Body of pancreas (tissue), 4 donors: ENCODE measurements at regions not wholly inside any gene's neighbourhood (a gene's known extent, or its start where the extent isn't known, plus 50 kb on each side); places are given as distances from the start of the nearest gene placed in this dataset.

Experiments
- ATAC-seq: fragments of 150-250 bp; one replicate; pipeline ENCODE4 v1.9.1; 2016
- DNase-seq, 4 donors: peaks; one replicate each; pipeline ENCODE4 v3.0.0-alpha.2; 2019
- H3K27ac ChIP-seq, 4 donors: fragments of 200-600 bp; sonication (generic); 1 replicate in 3 of 4; 2 replicates in 1 of 4; pipeline versions ENCODE4 v1.5.1 to v1.6.1; 2016 to 2019; ENCODE audit warnings: mild to moderate bottlenecking in 1 of 4, mixed read lengths in 1 of 4, moderate library complexity in 1 of 4
- H3K27me3 ChIP-seq, 2 donors: fragments of 200-600 bp; sonication (generic); one replicate each; pipeline ENCODE4 v1.6.0; 2016; ENCODE audit warnings: mild to moderate bottlenecking in 1 of 2
- H3K36me3 ChIP-seq, 2 donors: fragments of 200-600 bp; sonication (generic); replicated peaks in 1 of 2; 2 replicates each; pipeline ENCODE4 v1.5.1; 2016; ENCODE audit warnings: low read depth in 2 of 2; ENCODE audit not compliant: insufficient read depth in 1 of 2
- H3K4me1 ChIP-seq: fragments of 200-600 bp; sonication (generic); one replicate; pipeline ENCODE4 v1.6.0; 2016
- H3K4me3 ChIP-seq, 2 donors: fragments of 200-600 bp; sonication (generic); 1 replicate in 1 of 2; 2 replicates in 1 of 2; pipeline ENCODE4 v1.5.1; 2016 to 2019
- H3K9me3 ChIP-seq, 3 donors: fragments of 200-600 bp; sonication (generic); 1 replicate in 2 of 3; 2 replicates in 1 of 3; pipeline ENCODE4 v1.5.1; 2016
- POLR2A ChIP-seq, 3 donors: fragments of 450-650 bp; IDR thresholded peaks; one replicate each; pipeline ENCODE4 v1.6.1; 2016; ENCODE audit warnings: antibody characterized with exemption in 3 of 3, mild to moderate bottlenecking in 2 of 3
- WGBS, 2 donors: methylation state at CpG; one replicate each; pipeline ENCODE4 v1.1.5; 2017; 5-methylcytosine and 5-hydroxymethylcytosine counted together
- intact Hi-C: fragments of 100-400 bp; cut with DNase I; formaldehyde crosslinking; loops from one replicate; pipeline ENCODE4 v1.15.1; 2023
- TF ChIP-seq, protein P1 (sequence below), 7 experiments: fragments of 450-650 bp in 4 of 7; fragments of 200-600 bp in 3 of 7; sonication (generic) in 3 of 7; IDR thresholded peaks; one replicate each; pipeline ENCODE4 v1.5.1; 2016 to 2019; ENCODE audit warnings: antibody characterized with exemption in 7 of 7

DNA sequence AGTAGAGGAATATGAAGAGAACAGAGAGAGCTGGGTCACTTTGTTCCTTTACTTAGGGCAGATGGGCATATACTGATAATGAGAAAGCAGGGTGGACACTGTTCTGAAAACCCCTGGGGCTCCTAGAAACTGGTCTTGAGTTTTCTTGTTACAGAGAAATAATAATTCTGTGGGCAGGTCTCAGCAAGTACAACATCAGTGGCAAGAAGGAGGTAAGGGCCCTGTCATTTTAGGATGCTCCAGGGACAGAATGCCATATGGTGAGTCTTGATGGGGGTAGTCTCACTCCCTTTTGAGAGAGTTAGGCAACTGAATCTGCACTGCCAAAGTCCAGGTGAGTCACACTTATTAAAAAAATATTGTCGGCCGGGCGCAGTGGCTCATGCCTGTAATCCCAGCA is 102.3 kb downstream of the KCNJ2 start:
- DNase-seq: no peak
- TF ChIP-seq, protein P1, sequence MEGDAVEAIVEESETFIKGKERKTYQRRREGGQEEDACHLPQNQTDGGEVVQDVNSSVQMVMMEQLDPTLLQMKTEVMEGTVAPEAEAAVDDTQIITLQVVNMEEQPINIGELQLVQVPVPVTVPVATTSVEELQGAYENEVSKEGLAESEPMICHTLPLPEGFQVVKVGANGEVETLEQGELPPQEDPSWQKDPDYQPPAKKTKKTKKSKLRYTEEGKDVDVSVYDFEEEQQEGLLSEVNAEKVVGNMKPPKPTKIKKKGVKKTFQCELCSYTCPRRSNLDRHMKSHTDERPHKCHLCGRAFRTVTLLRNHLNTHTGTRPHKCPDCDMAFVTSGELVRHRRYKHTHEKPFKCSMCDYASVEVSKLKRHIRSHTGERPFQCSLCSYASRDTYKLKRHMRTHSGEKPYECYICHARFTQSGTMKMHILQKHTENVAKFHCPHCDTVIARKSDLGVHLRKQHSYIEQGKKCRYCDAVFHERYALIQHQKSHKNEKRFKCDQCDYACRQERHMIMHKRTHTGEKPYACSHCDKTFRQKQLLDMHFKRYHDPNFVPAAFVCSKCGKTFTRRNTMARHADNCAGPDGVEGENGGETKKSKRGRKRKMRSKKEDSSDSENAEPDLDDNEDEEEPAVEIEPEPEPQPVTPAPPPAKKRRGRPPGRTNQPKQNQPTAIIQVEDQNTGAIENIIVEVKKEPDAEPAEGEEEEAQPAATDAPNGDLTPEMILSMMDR (IDR thresholded peaks at IDR 0.05): no peak
- TF ChIP-seq POLR2A (IDR thresholded peaks at IDR 0.05): no peak
- 95 to 100% methylated on average over 3 of the region's 3 CpGs for WGBS, 2 donors
- H3K27me3 ChIP-seq: no peaks in the 10 kb centered on the region
- ATAC-seq: no peak
- no peaks in the 10 kb centered on the region for H3K36me3 ChIP-seq
- intact Hi-C loops: no loop called here
- H3K9me3 ChIP-seq: no peaks in the 10 kb centered on the region
- H3K4me3 ChIP-seq: no peak overlapping the region
- H3K27ac ChIP-seq: no peak overlapping the region
- no peaks in the 10 kb centered on the region for H3K4me1 ChIP-seq

DNA sequence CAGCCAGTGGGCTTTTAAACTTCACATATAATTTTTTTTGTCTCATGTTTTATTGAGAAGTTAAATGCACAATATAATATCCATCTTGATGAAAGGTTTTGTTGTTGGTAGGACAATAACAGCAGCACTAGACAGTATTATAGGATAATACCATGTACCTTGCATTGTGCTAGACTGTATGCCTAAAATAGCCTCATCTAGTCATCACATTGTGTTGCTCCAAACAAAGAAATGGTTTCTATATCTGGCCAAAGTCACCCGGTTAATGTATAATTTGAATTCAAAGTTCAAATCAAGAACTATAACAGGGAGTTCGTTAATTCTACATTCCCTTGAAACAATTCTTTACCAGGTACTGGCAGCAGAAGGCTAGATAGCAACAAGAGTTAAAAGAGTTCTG is 104.9 kb downstream of the KCNJ2 start:
- Histone ChIP-seq H3K9me3 (no peaks in the 10 kb centered on the region), H3K4me1 (no peaks in the 10 kb centered on the region), H3K27ac (no peak overlapping the region), H3K36me3 (no peaks in the 10 kb centered on the region), H3K4me3 (no peak overlapping the region), H3K27me3 (no peaks in the 10 kb centered on the region)
- ATAC-seq (no peak), DNase-seq (no peak)
- TF ChIP-seq, protein P1 (IDR thresholded peaks at IDR 0.05): no peak
- no peak for TF ChIP-seq POLR2A (IDR thresholded peaks at IDR 0.05)
- intact Hi-C loops: no loop called here
- 31 to 38% methylated on average over 2 of the region's 2 CpGs for WGBS, 2 donors

DNA sequence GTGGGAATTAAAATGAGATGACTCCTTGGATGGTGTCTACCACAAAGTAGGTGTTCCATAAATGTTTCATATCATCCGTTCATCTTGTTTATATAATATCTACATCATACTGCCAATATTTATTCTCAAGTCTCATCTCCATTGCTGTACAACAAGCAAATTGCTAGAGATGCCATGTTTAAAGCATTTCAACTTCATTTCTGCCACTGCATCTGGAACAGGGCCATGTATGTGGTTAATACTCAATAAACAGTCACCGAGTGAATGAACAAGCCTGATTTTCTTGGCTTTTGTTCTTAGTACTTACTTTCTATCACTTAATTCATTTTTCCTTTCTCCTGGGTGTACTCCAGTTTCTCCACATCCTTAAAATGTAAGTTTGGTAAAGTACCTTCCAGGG is 107.6 kb downstream of the KCNJ2 start:
- Histone ChIP-seq H3K4me3 (no peak overlapping the region), H3K27me3 (no peaks in the 10 kb centered on the region), H3K4me1 (no peaks in the 10 kb centered on the region), H3K36me3 (no peaks in the 10 kb centered on the region), H3K27ac (no peak overlapping the region), H3K9me3 (no peaks in the 10 kb centered on the region)
- TF ChIP-seq, protein P1 (IDR thresholded peaks at IDR 0.05): no peak
- no peak for TF ChIP-seq POLR2A (IDR thresholded peaks at IDR 0.05)
- DNase-seq (no peak), ATAC-seq (no peak)
- 51 to 52% methylated on average over 2 of the region's 2 CpGs for WGBS, 2 donors
- intact Hi-C loops: no loop called here

DNA sequence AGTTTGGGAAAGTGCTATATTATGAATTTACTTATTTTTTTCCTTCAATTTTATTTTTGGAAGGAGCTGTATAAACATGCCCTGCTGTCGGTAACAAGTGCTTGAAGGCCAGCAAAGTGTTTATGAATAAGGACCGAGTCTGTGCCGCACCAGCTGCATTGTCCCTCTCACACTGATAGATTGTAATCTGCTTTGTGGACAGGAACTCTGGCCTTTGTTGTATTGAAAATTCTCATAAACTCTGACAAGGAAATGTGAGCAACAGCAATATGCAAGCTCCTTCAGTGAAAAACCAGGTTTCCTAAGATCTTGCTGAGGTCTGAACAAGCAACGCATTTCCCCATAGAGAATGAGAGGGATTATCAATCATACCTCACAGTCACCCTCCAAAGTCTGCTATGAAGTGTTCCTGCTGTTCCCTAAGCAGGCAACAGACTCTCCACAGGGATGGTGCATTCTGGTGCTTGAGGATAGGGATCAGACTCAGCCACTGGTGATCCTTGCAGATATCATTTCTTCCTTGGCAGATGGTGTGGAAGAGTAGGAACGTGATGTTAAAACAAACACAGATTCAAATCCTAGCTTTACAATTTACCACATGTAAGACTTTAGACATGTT is 109.6 kb downstream of the KCNJ2 start:
- no peak for ATAC-seq
- DNase-seq: no peak
- H3K9me3 ChIP-seq: no peaks in the 10 kb centered on the region
- no peak overlapping the region for H3K27ac ChIP-seq
- 37 to 52% methylated on average over 5 of the region's 5 CpGs for WGBS, 2 donors
- no peak for TF ChIP-seq POLR2A (IDR thresholded peaks at IDR 0.05)
- TF ChIP-seq, protein P1 (IDR thresholded peaks at IDR 0.05): no peak
- intact Hi-C loops: no loop called here
- H3K27me3 ChIP-seq: no peaks in the 10 kb centered on the region
- H3K4me3 ChIP-seq: no peak overlapping the region
- H3K4me1 ChIP-seq: no peaks in the 10 kb centered on the region
- H3K36me3 ChIP-seq: no peaks in the 10 kb centered on the region

DNA sequence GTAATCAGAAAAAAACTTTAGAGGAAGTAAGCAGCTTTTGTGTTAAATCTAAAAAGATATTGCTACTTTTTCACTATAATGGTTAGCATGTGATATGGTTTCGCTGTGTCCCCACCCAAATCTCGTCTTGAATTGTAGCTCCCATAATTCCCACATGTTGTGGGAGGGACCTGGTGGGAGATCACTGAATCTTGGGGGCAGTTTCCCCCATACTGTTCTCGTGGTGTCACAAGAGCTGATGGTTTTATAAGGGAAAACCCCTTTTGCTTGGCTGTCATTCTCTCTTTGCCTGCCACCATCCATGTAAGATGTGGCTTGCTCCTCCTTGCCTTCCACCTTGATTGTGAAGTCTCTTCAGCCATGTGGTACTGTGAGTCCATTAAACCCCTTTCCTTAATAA is 117.1 kb downstream of the KCNJ2 start:
- DNase-seq (no peak), ATAC-seq (no peak)
- H3K27ac ChIP-seq: no peak overlapping the region
- no peaks in the 10 kb centered on the region for H3K4me1 ChIP-seq
- H3K4me3 ChIP-seq: no peak overlapping the region
- H3K9me3 ChIP-seq: no peaks in the 10 kb centered on the region
- TF ChIP-seq POLR2A (IDR thresholded peaks at IDR 0.05): no peak
- TF ChIP-seq, protein P1 (IDR thresholded peaks at IDR 0.05): no peak
- no peaks in the 10 kb centered on the region for H3K36me3 ChIP-seq
- intact Hi-C loops: no loop called here
- no peaks in the 10 kb centered on the region for H3K27me3 ChIP-seq
- WGBS, 2 donors: 66 to 69% methylated on average over 3 of the region's 3 CpGs
